HL-60 (cell line): ENCODE measurements at regions not wholly inside any gene's neighbourhood (a gene's known extent, or its start where the extent isn't known, plus 50 kb on each side); places are given as distances from the start of the nearest gene placed in this dataset.

Experiments
- DNase-seq, 2 experiments: peaks; one replicate each; pipeline ENCODE4 v3.0.0-alpha.2; 2010 to 2020; ENCODE audit warnings: low read depth in 1 of 2, low spot score in 1 of 2
- H3K27ac ChIP-seq: fragments of 250-450 bp; sonication (Bioruptor Pico); replicated peaks from 2 replicates; pipeline ENCODE4 v1.5.1; 2020; ENCODE audit warnings: mild to moderate bottlenecking, moderate library complexity
- H3K27me3 ChIP-seq: fragments of 250-450 bp; sonication (Bioruptor Pico); 2 replicates; pipeline ENCODE4 v1.5.1; 2021; ENCODE audit warnings: mild to moderate bottlenecking, moderate library complexity; ENCODE audit not compliant: insufficient read depth, poor library complexity, severe bottlenecking
- H3K4me3 ChIP-seq: replicated peaks from 2 replicates; pipeline ENCODE4 v1.5.1; 2011; ENCODE audit warnings: mild to moderate bottlenecking, control low read depth, low read length; ENCODE audit not compliant: insufficient read depth
- CTCF ChIP-seq: IDR thresholded peaks from one replicate; pipeline ENCODE4 v1.5.1; 2011; ENCODE audit warnings: low read length, control low read depth, inconsistent platforms; ENCODE audit not compliant: insufficient read depth
- GABPA ChIP-seq: IDR thresholded peaks from 2 replicates; pipeline ENCODE4 v1.6.1; 2012; ENCODE audit warnings: low read depth
- POLR2AphosphoS5 ChIP-seq: IDR thresholded peaks from 2 replicates; pipeline ENCODE4 v1.6.1; 2012; ENCODE audit warnings: low read depth
- REST ChIP-seq: IDR thresholded peaks from 2 replicates; pipeline ENCODE4 v1.6.1; 2012; ENCODE audit warnings: low read depth; ENCODE audit not compliant: insufficient replicate concordance
- SPI1 ChIP-seq: IDR thresholded peaks from 2 replicates; pipeline ENCODE4 v1.6.1; 2012; ENCODE audit warnings: low read depth, mild to moderate bottlenecking, borderline replicate concordance

DNA sequence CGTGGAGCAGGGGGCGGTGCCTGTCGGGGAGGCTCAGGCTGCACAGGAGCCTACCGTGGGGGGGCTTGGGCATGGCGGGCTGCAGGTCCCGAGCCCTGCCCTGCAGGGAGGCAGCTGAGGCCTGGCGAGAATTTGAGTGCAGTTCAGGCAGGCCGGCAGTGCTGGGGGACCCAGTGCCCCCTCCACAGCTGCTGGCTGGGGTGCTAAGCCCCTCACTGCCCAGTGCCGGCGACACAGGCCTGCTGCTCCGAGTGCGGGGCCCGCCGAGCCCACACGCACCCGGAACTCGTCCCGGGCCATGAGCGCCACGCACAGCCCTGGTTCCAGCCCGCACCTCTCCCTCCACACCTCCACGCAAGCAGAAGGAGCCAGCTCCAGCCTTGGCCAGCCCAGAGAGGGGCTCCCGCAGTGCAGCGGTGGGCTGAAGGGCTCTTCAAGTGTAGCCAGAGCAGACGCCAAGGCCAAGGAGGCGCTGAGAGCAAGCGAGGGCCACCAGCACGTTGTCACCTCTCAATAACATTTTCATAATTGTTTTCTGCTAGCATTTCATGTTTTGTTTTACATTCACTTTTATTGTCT is 1378.9 kb upstream of the CELF4 start:
- TF ChIP-seq REST, result no peak
- no peak for TF ChIP-seq GABPA
- no peak for TF ChIP-seq CTCF
- no peak for TF ChIP-seq POLR2AphosphoS5
- no peak for TF ChIP-seq SPI1
- H3K4me3 ChIP-seq, result no peak overlapping the region
- no peak overlapping the region for H3K27ac ChIP-seq
- H3K27me3 ChIP-seq, result no peaks in the 10 kb centered on the region
- DNase-seq, result no peak

- DNase-seq, result no peak
- no peak overlapping the region for H3K4me3 ChIP-seq
Observed at GRCh38 chr18:38941711-38942561, 1376.3 kb upstream of the CELF4 start.

More at GRCh38 chr18:38941711-38942561, 1376.3 kb upstream of the CELF4 start:
- TF ChIP-seq SPI1 (no peak), REST (no peak), POLR2AphosphoS5 (no peak), GABPA (no peak), CTCF (no peak)
- no peak overlapping the region for H3K27ac ChIP-seq
- no peaks in the 10 kb centered on the region for H3K27me3 ChIP-seq
